ENCODE measurements at regions not wholly inside any gene's neighbourhood (a gene's known extent, or its start where the extent isn't known, plus 50 kb on each side); places are given as distances from the start of the nearest gene placed in this dataset.

- Histone ChIP-seq H3K4me3 (ENCODE audit: low read length) (no peak overlapping the region), H3K36me3 (ENCODE audit: insufficient read depth, low read length) (no peaks in the 10 kb centered on the region), H2AFZ (ENCODE audit: low read depth, low read length) (no peak overlapping the region), H3K4me1 (ENCODE audit: insufficient read depth, low read length) (no peaks in the 10 kb centered on the region), H3K9me3 (ENCODE audit: low read length) (no peaks in the 10 kb centered on the region), H3K27me3 (ENCODE audit: insufficient read depth, low read length) (no peaks in the 10 kb centered on the region)
Measured at GRCh38 chr13:48888613-48889012, 87.1 kb upstream of the FNDC3A start.

DNA sequence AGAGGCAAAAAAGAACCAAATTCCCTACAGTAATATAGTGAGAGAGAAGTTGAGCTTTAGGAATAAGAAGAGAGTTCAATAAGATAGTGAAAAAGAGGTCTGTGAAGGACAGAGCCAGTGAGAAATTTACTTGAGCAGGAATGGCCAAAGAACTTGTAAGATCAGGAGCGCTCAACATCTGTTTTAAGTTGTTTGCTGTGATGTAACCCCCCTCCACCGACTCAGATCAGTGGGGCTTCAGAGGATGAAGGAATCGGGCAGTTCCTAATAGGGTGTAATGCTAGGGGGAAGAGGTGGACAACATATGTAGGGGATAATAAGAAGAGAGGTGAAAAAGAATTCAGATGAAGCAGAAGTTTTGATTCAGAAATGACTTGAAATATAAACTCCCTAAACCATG is 85.3 kb upstream of the FNDC3A start:
- H2AFZ ChIP-seq (ENCODE audit: low read depth, low read length) = no peak overlapping the region

GRCh38 chr13:48891586-48891985 is 84.1 kb upstream of the FNDC3A start:
- no peaks in the 10 kb centered on the region for H3K9me3 ChIP-seq (ENCODE audit: low read length)
- H3K4me1 ChIP-seq (ENCODE audit: insufficient read depth, low read length) = no peaks in the 10 kb centered on the region
- H3K36me3 ChIP-seq (ENCODE audit: insufficient read depth, low read length) = no peaks in the 10 kb centered on the region
- no peak overlapping the region for H3K4me3 ChIP-seq (ENCODE audit: low read length)
- H3K27me3 ChIP-seq (ENCODE audit: insufficient read depth, low read length) = no peaks in the 10 kb centered on the region
- no peak overlapping the region for H2AFZ ChIP-seq (ENCODE audit: low read depth, low read length)

More for the DNA sequence above, 85.3 kb upstream of the FNDC3A start:
- no peak overlapping the region for H3K4me3 ChIP-seq (ENCODE audit: low read length)
- no peaks in the 10 kb centered on the region for H3K36me3 ChIP-seq (ENCODE audit: insufficient read depth, low read length)
- H3K4me1 ChIP-seq (ENCODE audit: insufficient read depth, low read length) = no peaks in the 10 kb centered on the region
- H3K27me3 ChIP-seq (ENCODE audit: insufficient read depth, low read length) = no peaks in the 10 kb centered on the region
- H3K9me3 ChIP-seq (ENCODE audit: low read length) = no peaks in the 10 kb centered on the region

GRCh38 chr13:48892053-48892687 is 83.5 kb upstream of the FNDC3A start:
- H3K9me3 ChIP-seq (ENCODE audit: low read length) = no peaks in the 10 kb centered on the region
- no peaks in the 10 kb centered on the region for H3K36me3 ChIP-seq (ENCODE audit: insufficient read depth, low read length)
- no peak overlapping the region for H2AFZ ChIP-seq (ENCODE audit: low read depth, low read length)
- no peaks in the 10 kb centered on the region for H3K27me3 ChIP-seq (ENCODE audit: insufficient read depth, low read length)
- H3K4me3 ChIP-seq (ENCODE audit: low read length) = no peak overlapping the region
- no peaks in the 10 kb centered on the region for H3K4me1 ChIP-seq (ENCODE audit: insufficient read depth, low read length)

- Histone ChIP-seq H3K27me3 (ENCODE audit: insufficient read depth, low read length) (no peaks in the 10 kb centered on the region), H3K9me3 (ENCODE audit: low read length) (no peaks in the 10 kb centered on the region), H3K36me3 (ENCODE audit: insufficient read depth, low read length) (no peaks in the 10 kb centered on the region), H2AFZ (ENCODE audit: low read depth, low read length) (no peak overlapping the region), H3K4me1 (ENCODE audit: insufficient read depth, low read length) (no peaks in the 10 kb centered on the region), H3K4me3 (ENCODE audit: low read length) (no peak overlapping the region)
Measured at GRCh38 chr13:48892688-48893075, 83.0 kb upstream of the FNDC3A start.

- no peaks in the 10 kb centered on the region for H3K27me3 ChIP-seq (ENCODE audit: insufficient read depth, low read length)
- no peaks in the 10 kb centered on the region for H3K9me3 ChIP-seq (ENCODE audit: low read length)
- H3K4me1 ChIP-seq (ENCODE audit: insufficient read depth, low read length) = no peaks in the 10 kb centered on the region
- no peaks in the 10 kb centered on the region for H3K36me3 ChIP-seq (ENCODE audit: insufficient read depth, low read length)
- H2AFZ ChIP-seq (ENCODE audit: low read depth, low read length) = no peak overlapping the region
- no peak overlapping the region for H3K4me3 ChIP-seq (ENCODE audit: low read length)
Measured at GRCh38 chr13:48896312-48896711, 79.4 kb upstream of the FNDC3A start.

DNA sequence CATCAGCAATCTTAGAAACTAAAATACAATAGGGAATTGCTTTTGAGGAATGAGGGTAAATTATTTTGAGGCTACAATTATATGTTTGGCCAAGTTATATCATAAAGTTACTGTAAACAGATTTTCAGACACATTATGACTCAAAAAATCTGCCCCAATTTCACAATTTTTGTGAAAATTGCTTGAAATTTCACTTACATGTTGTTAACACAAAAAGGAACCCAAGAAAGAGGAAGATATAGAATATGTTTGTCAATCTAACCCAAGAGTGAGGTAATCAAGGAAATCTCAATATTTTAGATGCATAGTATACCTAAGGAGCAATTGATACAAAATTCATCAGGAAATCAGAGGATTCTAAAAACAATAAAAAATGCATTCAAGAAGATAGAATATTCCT is 73.9 kb upstream of the FNDC3A start:
- Histone ChIP-seq H3K4me1 (ENCODE audit: insufficient read depth, low read length) (no peaks in the 10 kb centered on the region), H2AFZ (ENCODE audit: low read depth, low read length) (no peak overlapping the region), H3K27me3 (ENCODE audit: insufficient read depth, low read length) (no peaks in the 10 kb centered on the region), H3K36me3 (ENCODE audit: insufficient read depth, low read length) (no peaks in the 10 kb centered on the region), H3K9me3 (ENCODE audit: low read length) (no peaks in the 10 kb centered on the region), H3K4me3 (ENCODE audit: low read length) (no peak overlapping the region)

GRCh38 chr13:48902368-48902767 is 73.3 kb upstream of the FNDC3A start:
- H2AFZ ChIP-seq (ENCODE audit: low read depth, low read length) = no peak overlapping the region
- H3K27me3 ChIP-seq (ENCODE audit: insufficient read depth, low read length) = no peaks in the 10 kb centered on the region
- no peaks in the 10 kb centered on the region for H3K4me1 ChIP-seq (ENCODE audit: insufficient read depth, low read length)
- no peaks in the 10 kb centered on the region for H3K9me3 ChIP-seq (ENCODE audit: low read length)
- H3K36me3 ChIP-seq (ENCODE audit: insufficient read depth, low read length) = no peaks in the 10 kb centered on the region
- no peak overlapping the region for H3K4me3 ChIP-seq (ENCODE audit: low read length)

DNA sequence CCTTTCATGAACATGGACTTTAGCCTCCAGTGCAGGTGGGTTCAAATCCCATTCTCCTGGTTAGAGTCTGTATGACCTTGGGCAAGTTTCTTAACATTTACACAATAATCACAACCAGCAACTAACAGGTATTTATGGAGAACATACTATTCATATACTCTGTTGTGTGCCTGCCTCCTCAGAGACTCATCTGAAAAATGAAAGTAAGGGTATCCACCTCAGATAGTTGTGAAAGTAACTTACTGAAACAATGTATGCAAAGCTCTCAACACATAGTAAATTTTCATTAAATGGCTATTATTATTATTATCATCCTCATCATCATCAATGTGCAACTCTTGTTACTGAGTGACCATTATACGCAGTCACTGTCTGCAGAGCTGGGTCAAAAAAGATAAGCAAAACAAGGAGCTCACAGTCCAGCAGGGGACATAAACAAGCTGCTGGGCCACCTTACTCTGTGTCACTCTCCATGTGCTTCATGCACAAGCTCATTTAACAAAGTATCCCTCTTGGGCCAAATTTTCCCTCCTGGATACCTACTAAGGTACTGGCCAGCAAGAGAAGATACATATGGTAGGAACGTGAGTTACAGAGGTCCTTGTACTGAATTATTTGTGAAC is 70.9 kb upstream of the FNDC3A start:
- Histone ChIP-seq H3K36me3 (ENCODE audit: insufficient read depth, low read length) (no peaks in the 10 kb centered on the region), H3K4me3 (ENCODE audit: low read length) (no peak overlapping the region), H3K4me1 (ENCODE audit: insufficient read depth, low read length) (no peaks in the 10 kb centered on the region), H3K27me3 (ENCODE audit: insufficient read depth, low read length) (no peaks in the 10 kb centered on the region), H2AFZ (ENCODE audit: low read depth, low read length) (no peak overlapping the region), H3K9me3 (ENCODE audit: low read length) (no peaks in the 10 kb centered on the region)

DNA sequence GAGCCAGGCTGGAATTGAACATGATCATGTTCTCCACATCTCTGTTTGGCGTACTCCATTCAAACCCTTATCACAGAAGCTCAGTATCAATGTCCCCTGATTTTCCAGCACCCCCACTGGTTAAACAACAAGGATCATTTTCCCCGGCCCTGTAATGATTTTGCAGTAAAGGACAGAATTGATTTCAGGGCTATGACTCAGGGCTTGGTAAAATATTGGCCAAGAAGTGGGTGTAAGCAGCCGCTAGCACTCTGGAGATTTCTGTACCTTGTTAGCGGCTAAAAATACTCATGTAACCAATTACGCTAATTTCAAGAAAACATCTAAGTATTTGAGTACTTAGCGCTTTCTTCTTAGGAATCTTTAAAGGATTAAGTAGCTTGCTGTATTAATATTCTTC is 69.5 kb upstream of the FNDC3A start:
- no peak overlapping the region for H3K4me3 ChIP-seq (ENCODE audit: low read length)
- H3K9me3 ChIP-seq (ENCODE audit: low read length) = no peaks in the 10 kb centered on the region
- no peak overlapping the region for H2AFZ ChIP-seq (ENCODE audit: low read depth, low read length)
- H3K27me3 ChIP-seq (ENCODE audit: insufficient read depth, low read length) = no peaks in the 10 kb centered on the region
- peaks cover 6% of the 10 kb centered on the region for H3K4me1 ChIP-seq (ENCODE audit: insufficient read depth, low read length)
- no peaks in the 10 kb centered on the region for H3K36me3 ChIP-seq (ENCODE audit: insufficient read depth, low read length)

GRCh38 chr13:48908381-48909055 is 67.2 kb upstream of the FNDC3A start:
- Histone ChIP-seq H2AFZ (ENCODE audit: low read depth, low read length) (no peak overlapping the region), H3K4me3 (ENCODE audit: low read length) (no peak overlapping the region), H3K4me1 (ENCODE audit: insufficient read depth, low read length) (peaks cover 6% of the 10 kb centered on the region), H3K36me3 (ENCODE audit: insufficient read depth, low read length) (no peaks in the 10 kb centered on the region), H3K9me3 (ENCODE audit: low read length) (no peaks in the 10 kb centered on the region), H3K27me3 (ENCODE audit: insufficient read depth, low read length) (no peaks in the 10 kb centered on the region)

DNA sequence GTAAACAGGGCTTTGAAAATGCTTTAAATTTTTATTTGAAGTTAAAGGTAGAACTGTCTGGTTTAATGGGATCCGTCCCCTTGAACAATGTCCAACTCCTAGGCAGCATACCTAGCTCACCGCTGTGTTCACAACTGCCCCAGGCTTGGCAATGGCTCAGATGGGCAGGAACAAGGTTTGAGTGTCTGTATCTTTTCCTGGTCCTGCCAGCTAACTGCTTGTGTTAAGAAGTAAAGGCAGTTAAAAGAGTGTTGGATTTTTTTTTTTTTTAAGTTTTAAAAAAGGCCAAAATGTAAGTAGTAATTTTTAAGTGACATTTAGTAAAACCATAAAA is 66.7 kb upstream of the FNDC3A start:
- Histone ChIP-seq H2AFZ (ENCODE audit: low read depth, low read length) (no peak overlapping the region), H3K4me1 (ENCODE audit: insufficient read depth, low read length) (peaks cover 6% of the 10 kb centered on the region), H3K4me3 (ENCODE audit: low read length) (no peak overlapping the region), H3K27me3 (ENCODE audit: insufficient read depth, low read length) (no peaks in the 10 kb centered on the region), H3K9me3 (ENCODE audit: low read length) (no peaks in the 10 kb centered on the region), H3K36me3 (ENCODE audit: insufficient read depth, low read length) (no peaks in the 10 kb centered on the region)

DNA sequence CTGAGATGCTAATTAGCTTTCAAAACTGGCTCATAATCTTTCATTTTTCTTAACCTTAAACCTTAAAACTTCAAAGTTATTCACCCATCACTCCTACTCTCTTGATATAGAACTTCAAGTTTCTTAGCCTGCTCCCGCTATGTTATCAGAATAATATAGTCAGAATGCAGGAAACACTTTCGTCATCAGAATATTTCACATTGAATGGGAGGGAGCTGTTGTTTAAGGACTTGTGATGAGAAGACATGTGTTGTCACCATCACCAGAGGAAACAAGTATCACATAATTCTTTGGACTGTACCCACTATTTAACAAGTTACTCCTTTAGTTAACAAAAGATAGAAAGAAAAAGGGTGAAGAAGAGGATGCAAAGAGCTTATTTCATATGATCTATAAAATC is 65.0 kb upstream of the FNDC3A start:
- H3K27me3 ChIP-seq (ENCODE audit: insufficient read depth, low read length) = no peaks in the 10 kb centered on the region
- peaks cover 6% of the 10 kb centered on the region for H3K4me1 ChIP-seq (ENCODE audit: insufficient read depth, low read length)
- H3K36me3 ChIP-seq (ENCODE audit: insufficient read depth, low read length) = no peaks in the 10 kb centered on the region
- no peak overlapping the region for H2AFZ ChIP-seq (ENCODE audit: low read depth, low read length)
- H3K4me3 ChIP-seq (ENCODE audit: low read length) = no peak overlapping the region
- no peaks in the 10 kb centered on the region for H3K9me3 ChIP-seq (ENCODE audit: low read length)

Measured in neuron (in vitro differentiated cells).